AG10803 (cell line): ENCODE measurements at regions not wholly inside any gene's neighbourhood (a gene's known extent, or its start where the extent isn't known, plus 50 kb on each side); places are given as distances from the start of the nearest gene placed in this dataset.

Experiments
- DNase-seq: peaks from one replicate; pipeline ENCODE4 v3.0.0; 2010; ENCODE audit warnings: low read depth
- H3K4me3 ChIP-seq: 2 replicates; pipeline ENCODE4 v1.5.1; 2011; ENCODE audit warnings: mild to moderate bottlenecking, low read length, control low read depth
- TF ChIP-seq, protein P1 (sequence below): conservative IDR thresholded peaks from 2 replicates; pipeline ENCODE4 v1.5.1; 2011; ENCODE audit warnings: mild to moderate bottlenecking, low read length, control low read depth, inconsistent platforms

- H3K4me3 ChIP-seq: no peak overlapping the region
- DNase-seq: peak; percentile 71
- TF ChIP-seq, protein P1, sequence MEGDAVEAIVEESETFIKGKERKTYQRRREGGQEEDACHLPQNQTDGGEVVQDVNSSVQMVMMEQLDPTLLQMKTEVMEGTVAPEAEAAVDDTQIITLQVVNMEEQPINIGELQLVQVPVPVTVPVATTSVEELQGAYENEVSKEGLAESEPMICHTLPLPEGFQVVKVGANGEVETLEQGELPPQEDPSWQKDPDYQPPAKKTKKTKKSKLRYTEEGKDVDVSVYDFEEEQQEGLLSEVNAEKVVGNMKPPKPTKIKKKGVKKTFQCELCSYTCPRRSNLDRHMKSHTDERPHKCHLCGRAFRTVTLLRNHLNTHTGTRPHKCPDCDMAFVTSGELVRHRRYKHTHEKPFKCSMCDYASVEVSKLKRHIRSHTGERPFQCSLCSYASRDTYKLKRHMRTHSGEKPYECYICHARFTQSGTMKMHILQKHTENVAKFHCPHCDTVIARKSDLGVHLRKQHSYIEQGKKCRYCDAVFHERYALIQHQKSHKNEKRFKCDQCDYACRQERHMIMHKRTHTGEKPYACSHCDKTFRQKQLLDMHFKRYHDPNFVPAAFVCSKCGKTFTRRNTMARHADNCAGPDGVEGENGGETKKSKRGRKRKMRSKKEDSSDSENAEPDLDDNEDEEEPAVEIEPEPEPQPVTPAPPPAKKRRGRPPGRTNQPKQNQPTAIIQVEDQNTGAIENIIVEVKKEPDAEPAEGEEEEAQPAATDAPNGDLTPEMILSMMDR: peak; percentile 84
Measured at GRCh38 chr1:87953732-87954344, 625.2 kb downstream of the LMO4 start.

DNA sequence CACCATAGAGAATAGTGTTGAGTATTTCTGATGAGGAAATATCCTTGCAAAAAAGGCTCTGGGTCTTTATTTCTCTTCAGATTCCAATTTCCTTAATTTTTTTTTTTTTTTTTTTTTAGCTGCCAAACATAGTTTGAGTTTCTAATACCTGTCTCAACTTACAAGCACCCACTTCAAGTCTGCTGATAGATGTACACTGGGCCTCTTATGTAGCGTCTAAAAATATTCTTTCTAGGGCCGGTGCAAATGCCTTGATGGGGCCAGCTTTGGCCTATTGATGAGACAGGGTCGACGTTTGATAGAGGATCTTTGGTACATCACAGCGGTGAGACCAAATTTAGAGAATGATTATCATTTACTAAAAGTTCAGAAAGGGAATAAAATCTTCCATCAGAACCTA lies 626.4 kb downstream of the LMO4 start:
- no peak overlapping the region for H3K4me3 ChIP-seq
- TF ChIP-seq, protein P1: no peak
- no peak for DNase-seq

DNA sequence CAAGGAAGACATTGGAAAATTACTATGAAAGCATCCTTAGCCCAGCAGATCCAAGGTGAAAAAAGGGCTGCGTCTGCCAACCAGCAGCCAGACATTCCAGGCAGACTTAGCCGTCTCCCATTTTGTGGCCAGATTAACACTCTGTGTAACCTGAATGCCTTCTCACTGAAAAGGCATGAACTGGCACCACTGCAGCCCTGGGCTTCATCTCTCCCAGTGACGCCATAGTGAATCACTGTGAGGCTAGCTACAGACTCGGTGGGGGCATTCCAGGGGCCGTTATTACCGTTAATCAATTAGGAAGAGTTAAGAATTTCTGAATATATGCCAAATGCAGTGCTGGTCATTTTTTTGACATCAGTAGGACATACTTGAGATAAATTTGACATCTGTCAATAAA lies 627.4 kb downstream of the LMO4 start:
- DNase-seq: peak; percentile 97
- H3K4me3 ChIP-seq: no peak overlapping the region
- TF ChIP-seq, protein P1: no peak

DNA sequence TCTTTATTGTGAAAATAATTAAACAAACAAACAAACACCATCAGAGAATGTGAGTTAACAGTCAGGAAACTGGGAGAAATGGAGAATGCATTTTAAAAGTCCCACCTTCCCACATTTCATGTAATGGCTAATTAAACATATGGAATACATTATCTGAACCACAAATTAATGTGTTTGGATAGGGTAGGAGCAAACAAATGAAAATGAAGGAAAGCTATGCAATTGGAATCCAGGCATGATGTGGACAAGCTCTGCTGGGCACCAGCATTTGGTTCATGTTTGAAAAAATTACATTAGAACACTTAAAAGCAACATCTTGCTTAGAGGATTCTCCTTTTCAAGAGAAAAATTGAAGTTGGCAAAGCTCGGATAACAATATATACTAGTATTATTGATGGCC lies 628.1 kb downstream of the LMO4 start:
- H3K4me3 ChIP-seq: no peak overlapping the region
- DNase-seq: peak; percentile 73
- TF ChIP-seq, protein P1: no peak

GRCh38 chr1:87957331-87957730 lies 628.7 kb downstream of the LMO4 start:
- H3K4me3 ChIP-seq: no peak overlapping the region
- DNase-seq: no peak
- TF ChIP-seq, protein P1: no peak

GRCh38 chr1:87958201-87958600 lies 629.5 kb downstream of the LMO4 start:
- DNase-seq: no peak
- TF ChIP-seq, protein P1: no peak
- no peak overlapping the region for H3K4me3 ChIP-seq

GRCh38 chr1:87958716-87959115 lies 630.0 kb downstream of the LMO4 start:
- no peak overlapping the region for H3K4me3 ChIP-seq
- TF ChIP-seq, protein P1: no peak
- no peak for DNase-seq
